Mesodermal cell (in vitro differentiated cells): ENCODE measurements at regions not wholly inside any gene's neighbourhood (a gene's known extent, or its start where the extent isn't known, plus 50 kb on each side); places are given as distances from the start of the nearest gene placed in this dataset.

Experiments
- H3K27ac ChIP-seq: 2 replicates; pipeline ENCODE4 v1.7.0; 2013; ENCODE audit warnings: mild to moderate bottlenecking, low read depth, low read length, moderate library complexity; ENCODE audit not compliant: severe bottlenecking
- H3K36me3 ChIP-seq: 2 replicates; pipeline ENCODE4 v1.7.1; 2013; ENCODE audit warnings: mild to moderate bottlenecking, low read length, moderate library complexity; ENCODE audit not compliant: control insufficient read depth, insufficient read depth
- H3K4me1 ChIP-seq: one replicate; pipeline ENCODE4 v1.7.1; 2013; ENCODE audit warnings: mild to moderate bottlenecking, low read length; ENCODE audit not compliant: insufficient read depth, control insufficient read depth, poor library complexity, severe bottlenecking
- H3K4me3 ChIP-seq: 2 replicates; pipeline ENCODE4 v1.7.0; 2013; ENCODE audit warnings: low read length, control low read depth, mild to moderate bottlenecking; ENCODE audit not compliant: insufficient read depth, poor library complexity, severe bottlenecking; ENCODE audit errors: extremely low read depth
- H3K9me3 ChIP-seq: 2 replicates; pipeline ENCODE4 v1.7.1; 2013; ENCODE audit warnings: mild to moderate bottlenecking, low read length, moderate library complexity; ENCODE audit not compliant: control insufficient read depth
- WGBS, 2 experiments: methylation state at CpG; one replicate each; pipeline ENCODE4 v1.1.5; 2013; ENCODE audit warnings: missing lambda C conversion rate in 2 of 2; ENCODE audit not compliant: insufficient coverage in 2 of 2; 5-methylcytosine and 5-hydroxymethylcytosine counted together

- H3K4me3 ChIP-seq: peak overlapping the region; percentile 43
- no peaks in the 10 kb centered on the region for H3K36me3 ChIP-seq
- peaks cover 4% of the 10 kb centered on the region for H3K4me1 ChIP-seq
- peak overlapping the region; percentile 71 for H3K27ac ChIP-seq
- WGBS, 2 experiments: 4 to 6% methylated on average over 34 to 45 of the region's 48 CpGs
- H3K9me3 ChIP-seq: no peaks in the 10 kb centered on the region
These were observed 392.9 kb downstream of the NOVA1 start for GRCh38 chr14:26204728-26205479.

- no peaks in the 10 kb centered on the region for H3K36me3 ChIP-seq
- 48% methylated on average over 2 of the region's 5 CpGs; no CpG with 5 or more reads in 1 of the 2 experiments for WGBS, 2 experiments
- H3K27ac ChIP-seq: peak overlapping the region; percentile 71
- no peaks in the 10 kb centered on the region for H3K9me3 ChIP-seq
- H3K4me1 ChIP-seq: peaks cover 6% of the 10 kb centered on the region
- H3K4me3 ChIP-seq: no peak overlapping the region
These were observed 393.5 kb downstream of the NOVA1 start for GRCh38 chr14:26204366-26204727.

- no peaks in the 10 kb centered on the region for H3K36me3 ChIP-seq
- H3K27ac ChIP-seq: no peak overlapping the region
- no peaks in the 10 kb centered on the region for H3K9me3 ChIP-seq
- H3K4me3 ChIP-seq: no peak overlapping the region
- 100% methylated on average over 2 of the region's 3 CpGs; no CpG with 5 or more reads in 1 of the 2 experiments for WGBS, 2 experiments
- peaks cover 6% of the 10 kb centered on the region for H3K4me1 ChIP-seq
These were observed 397.1 kb downstream of the NOVA1 start for GRCh38 chr14:26200687-26201086.

- Histone ChIP-seq H3K9me3 (no peaks in the 10 kb centered on the region), H3K36me3 (no peaks in the 10 kb centered on the region), H3K27ac (peak overlapping the region; percentile 51), H3K4me3 (no peak overlapping the region), H3K4me1 (peaks cover 3% of the 10 kb centered on the region)
- 93 to 100% methylated on average over 3 to 4 of the region's 6 CpGs for WGBS, 2 experiments
These were observed 398.1 kb downstream of the NOVA1 start for GRCh38 chr14:26199590-26200370.

- Histone ChIP-seq H3K36me3 (no peaks in the 10 kb centered on the region), H3K4me1 (peaks cover 3% of the 10 kb centered on the region), H3K27ac (no peak overlapping the region), H3K4me3 (no peak overlapping the region), H3K9me3 (no peaks in the 10 kb centered on the region)
- WGBS, 2 experiments: no CpG with 5 or more reads among the region's 2 CpGs
These were observed 398.7 kb downstream of the NOVA1 start for GRCh38 chr14:26199096-26199495.

- Histone ChIP-seq H3K4me1 (peaks cover under 1% of the 10 kb centered on the region), H3K9me3 (no peaks in the 10 kb centered on the region), H3K36me3 (no peaks in the 10 kb centered on the region), H3K4me3 (no peak overlapping the region), H3K27ac (no peak overlapping the region)
- 80% methylated on average over 1 of the region's 1 CpG; no CpG with 5 or more reads in 1 of the 2 experiments for WGBS, 2 experiments
These were observed 403.0 kb downstream of the NOVA1 start for GRCh38 chr14:26194816-26195215.

GRCh38 chr14:26191671-26192070, 406.2 kb downstream of the NOVA1 start:
- 80% methylated on average over 1 of the region's 1 CpG; no CpG with 5 or more reads in 1 of the 2 experiments for WGBS, 2 experiments
- Histone ChIP-seq H3K9me3 (no peaks in the 10 kb centered on the region), H3K27ac (no peak overlapping the region), H3K36me3 (no peaks in the 10 kb centered on the region), H3K4me1 (no peaks in the 10 kb centered on the region), H3K4me3 (no peak overlapping the region)

GRCh38 chr14:26191123-26191522, 406.7 kb downstream of the NOVA1 start:
- H3K4me3 ChIP-seq: no peak overlapping the region
- no peaks in the 10 kb centered on the region for H3K4me1 ChIP-seq
- 77 to 88% methylated on average over 4 of the region's 4 CpGs for WGBS, 2 experiments
- no peak overlapping the region for H3K27ac ChIP-seq
- H3K36me3 ChIP-seq: no peaks in the 10 kb centered on the region
- no peaks in the 10 kb centered on the region for H3K9me3 ChIP-seq

- Histone ChIP-seq H3K4me1 (no peaks in the 10 kb centered on the region), H3K36me3 (no peaks in the 10 kb centered on the region), H3K9me3 (no peaks in the 10 kb centered on the region), H3K4me3 (no peak overlapping the region), H3K27ac (no peak overlapping the region)
- 100% methylated on average over 1 of the region's 2 CpGs; no CpG with 5 or more reads in 1 of the 2 experiments for WGBS, 2 experiments
These were observed 407.2 kb downstream of the NOVA1 start for GRCh38 chr14:26190646-26191045.

GRCh38 chr14:26187996-26188620, 409.7 kb downstream of the NOVA1 start:
- H3K4me1 ChIP-seq: no peaks in the 10 kb centered on the region
- H3K36me3 ChIP-seq: no peaks in the 10 kb centered on the region
- H3K27ac ChIP-seq: no peak overlapping the region
- H3K9me3 ChIP-seq: no peaks in the 10 kb centered on the region
- WGBS, 2 experiments: no CpG with 5 or more reads among the region's 2 CpGs
- no peak overlapping the region for H3K4me3 ChIP-seq
